ENCODE measurements at regions not wholly inside any gene's neighbourhood (a gene's known extent, or its start where the extent isn't known, plus 50 kb on each side); places are given as distances from the start of the nearest gene placed in this dataset.

- TF ChIP-seq CTCF (IDR thresholded peaks at IDR 0.05; ENCODE audit: low read depth, low read length, missing input control) (no peak), GABPA (IDR thresholded peaks at IDR 0.05 in 1 of 2, conservative IDR thresholded peaks at IDR 0.05 in 1 of 2) (no peak), RXRA (IDR thresholded peaks at IDR 0.05) (no peak), FOXA1 (IDR thresholded peaks at IDR 0.05) (no peak), YY1 (IDR thresholded peaks at IDR 0.05) (no peak)
- TF ChIP-seq, protein P1, sequence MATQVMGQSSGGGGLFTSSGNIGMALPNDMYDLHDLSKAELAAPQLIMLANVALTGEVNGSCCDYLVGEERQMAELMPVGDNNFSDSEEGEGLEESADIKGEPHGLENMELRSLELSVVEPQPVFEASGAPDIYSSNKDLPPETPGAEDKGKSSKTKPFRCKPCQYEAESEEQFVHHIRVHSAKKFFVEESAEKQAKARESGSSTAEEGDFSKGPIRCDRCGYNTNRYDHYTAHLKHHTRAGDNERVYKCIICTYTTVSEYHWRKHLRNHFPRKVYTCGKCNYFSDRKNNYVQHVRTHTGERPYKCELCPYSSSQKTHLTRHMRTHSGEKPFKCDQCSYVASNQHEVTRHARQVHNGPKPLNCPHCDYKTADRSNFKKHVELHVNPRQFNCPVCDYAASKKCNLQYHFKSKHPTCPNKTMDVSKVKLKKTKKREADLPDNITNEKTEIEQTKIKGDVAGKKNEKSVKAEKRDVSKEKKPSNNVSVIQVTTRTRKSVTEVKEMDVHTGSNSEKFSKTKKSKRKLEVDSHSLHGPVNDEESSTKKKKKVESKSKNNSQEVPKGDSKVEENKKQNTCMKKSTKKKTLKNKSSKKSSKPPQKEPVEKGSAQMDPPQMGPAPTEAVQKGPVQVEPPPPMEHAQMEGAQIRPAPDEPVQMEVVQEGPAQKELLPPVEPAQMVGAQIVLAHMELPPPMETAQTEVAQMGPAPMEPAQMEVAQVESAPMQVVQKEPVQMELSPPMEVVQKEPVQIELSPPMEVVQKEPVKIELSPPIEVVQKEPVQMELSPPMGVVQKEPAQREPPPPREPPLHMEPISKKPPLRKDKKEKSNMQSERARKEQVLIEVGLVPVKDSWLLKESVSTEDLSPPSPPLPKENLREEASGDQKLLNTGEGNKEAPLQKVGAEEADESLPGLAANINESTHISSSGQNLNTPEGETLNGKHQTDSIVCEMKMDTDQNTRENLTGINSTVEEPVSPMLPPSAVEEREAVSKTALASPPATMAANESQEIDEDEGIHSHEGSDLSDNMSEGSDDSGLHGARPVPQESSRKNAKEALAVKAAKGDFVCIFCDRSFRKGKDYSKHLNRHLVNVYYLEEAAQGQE (IDR thresholded peaks at IDR 0.05), result no peak
Measured at GRCh38 chr9:3736161-3736560, 210.4 kb upstream of the RFX3 start.

All from liver (tissue), 3 donors.